ENCODE measurements at regions not wholly inside any gene's neighbourhood (a gene's known extent, or its start where the extent isn't known, plus 50 kb on each side); places are given as distances from the start of the nearest gene placed in this dataset.

GRCh38 chr6:22732176-22732970 lies 163.0 kb downstream of the HDGFL1 start:
- POLR2A ChIA-PET = no interaction called here

GRCh38 chr6:22736740-22737139 lies 167.4 kb downstream of the HDGFL1 start:
- Histone ChIP-seq H3K4me1 (ENCODE audit: control insufficient read depth, extremely low read depth, insufficient read depth, low read length) (no peaks in the 10 kb centered on the region), H3K27me3 (ENCODE audit: control insufficient read depth in 2 of 2, insufficient read depth in 2 of 2, low read length in 2 of 2) (no peaks in the 10 kb centered on the region), H3K36me3 (ENCODE audit: control insufficient read depth in 2 of 2, extremely low read depth in 1 of 2, insufficient read depth in 2 of 2, low read length in 2 of 2) (no peaks in the 10 kb centered on the region), H3K27ac (ENCODE audit: insufficient read depth, low read depth, low read length) (no peak overlapping the region), H3K9me1 (replicated peaks; ENCODE audit: control insufficient read depth, extremely low read depth, insufficient read depth, low read length) (no peaks in the 10 kb centered on the region), H3K4me2 (ENCODE audit: insufficient read depth, low read length) (no peak overlapping the region), H4K20me1 (replicated peaks; ENCODE audit: control insufficient read depth, extremely low read depth, insufficient read depth, low read length) (no peaks in the 10 kb centered on the region), H3K9me3 (replicated peaks; ENCODE audit: control insufficient read depth, insufficient read depth, low read length) (no peaks in the 10 kb centered on the region), H3K79me2 (ENCODE audit: control insufficient read depth, insufficient read depth, low read length) (no peaks in the 10 kb centered on the region), H2AFZ (ENCODE audit: low read depth, low read length) (no peak overlapping the region), H3K9ac (replicated peaks; ENCODE audit: extremely low read depth, insufficient read depth, low read length) (no peak overlapping the region), H3K4me3 (replicated peaks in 1 of 3; ENCODE audit: insufficient read depth in 1 of 3, low read depth in 1 of 3, low read length in 3 of 3) (no peak overlapping the region)
- dilution Hi-C loops (cut with MboI; ENCODE audit: extremely low pct_ligation_motif_present, low sequenced_read_pairs) (no loop called here), intact Hi-C loops (cut with micrococcal nuclease) (loop anchor here (5.0 to 10.0 kb wide), 2 partner anchors 889 to 1142 kb away; partner anchors contain the start of gene SOX4)
- no peak for DNase-seq (ENCODE audit: low read depth, low spot score)
- ChIA-PET POLR2A (interaction anchor here (1.5 kb wide), 1 partner anchor 1144 kb away, joined by 4 read pairs; no protein-coding TSS in a partner anchor), CTCF (interaction anchor here (0.6 to 2.2 kb wide), 8 partner anchors 9 to 1136 kb away, joined by 3 to 5 read pairs (median 3); no protein-coding TSS in a partner anchor)
- BruUV-seq (replicated peaks) = no TSS peak
- no peak for TF ChIP-seq FOS (IDR thresholded peaks at IDR 0.05; ENCODE audit: borderline replicate concordance, insufficient read depth, low read length)
- TF ChIP-seq MYC (IDR thresholded peaks at IDR 0.05; ENCODE audit: low read depth, low read length) = no peak
- no peak for TF ChIP-seq POLR2A (IDR thresholded peaks at IDR 0.05; ENCODE audit: low read depth, low read length)
- TF ChIP-seq JUN (IDR thresholded peaks at IDR 0.05; ENCODE audit: borderline replicate concordance, insufficient read depth, insufficient read length, low read depth) = no peak
- no peak for FAIRE-seq

More at GRCh38 chr6:22732176-22732970, 163.0 kb downstream of the HDGFL1 start:
- no peaks in the 10 kb centered on the region for H3K9me3 ChIP-seq (replicated peaks; ENCODE audit: control insufficient read depth, insufficient read depth, low read length)
- no peaks in the 10 kb centered on the region for H4K20me1 ChIP-seq (replicated peaks; ENCODE audit: control insufficient read depth, extremely low read depth, insufficient read depth, low read length)
- no peak for DNase-seq (ENCODE audit: low read depth, low spot score)
- no peak overlapping the region for H3K27ac ChIP-seq (ENCODE audit: insufficient read depth, low read depth, low read length)
- no peaks in the 10 kb centered on the region for H3K9me1 ChIP-seq (replicated peaks; ENCODE audit: control insufficient read depth, extremely low read depth, insufficient read depth, low read length)
- H3K4me1 ChIP-seq (ENCODE audit: control insufficient read depth, extremely low read depth, insufficient read depth, low read length) = no peaks in the 10 kb centered on the region
- no peak overlapping the region for H3K9ac ChIP-seq (replicated peaks; ENCODE audit: extremely low read depth, insufficient read depth, low read length)
- intact Hi-C loops (cut with micrococcal nuclease) = loop anchor here (10.0 kb wide), 1 partner anchor 1138 kb away; the partner anchor contains the start of gene SOX4
- no peaks in the 10 kb centered on the region for H3K36me3 ChIP-seq (ENCODE audit: control insufficient read depth in 2 of 2, extremely low read depth in 1 of 2, insufficient read depth in 2 of 2, low read length in 2 of 2)
- BruUV-seq (replicated peaks) = no TSS peak
- H2AFZ ChIP-seq (ENCODE audit: low read depth, low read length) = no peak overlapping the region
- no peak for FAIRE-seq
- no peaks in the 10 kb centered on the region for H3K27me3 ChIP-seq (ENCODE audit: control insufficient read depth in 2 of 2, insufficient read depth in 2 of 2, low read length in 2 of 2)
- dilution Hi-C loops (cut with MboI; ENCODE audit: extremely low pct_ligation_motif_present, low sequenced_read_pairs) = no loop called here
- no peak overlapping the region for H3K4me3 ChIP-seq (replicated peaks in 1 of 3; ENCODE audit: insufficient read depth in 1 of 3, low read depth in 1 of 3, low read length in 3 of 3)
- H3K4me2 ChIP-seq (ENCODE audit: insufficient read depth, low read length) = no peak overlapping the region
- H3K79me2 ChIP-seq (ENCODE audit: control insufficient read depth, insufficient read depth, low read length) = no peaks in the 10 kb centered on the region
- CTCF ChIA-PET = no interaction called here
- TF ChIP-seq POLR2AphosphoS5 (IDR thresholded peaks at IDR 0.05; ENCODE audit: insufficient read depth, low read depth, low read length) (no peak), MAX (IDR thresholded peaks at IDR 0.05; ENCODE audit: insufficient read depth, insufficient read length) (no peak), FOS (IDR thresholded peaks at IDR 0.05; ENCODE audit: borderline replicate concordance, insufficient read depth, low read length) (no peak), EZH2 (IDR thresholded peaks at IDR 0.05; ENCODE audit: borderline replicate concordance, low read depth, low read length, severe bottlenecking) (no peak)
